GM18868 (cell line): ENCODE measurements at regions not wholly inside any gene's neighbourhood (a gene's known extent, or its start where the extent isn't known, plus 50 kb on each side); places are given as distances from the start of the nearest gene placed in this dataset.
"Not testable (repeated sequence)": the region's sequence is repeated elsewhere in the genome, so short reads cannot be mapped to it uniquely, and the experiment has no call there.

ENCODE experiments used
- ATAC-seq: cut with Tn5 transposase; IDR thresholded peaks from one replicate; pipeline ENCODE4 v1.9.1; 2021; ENCODE audit warnings: mild to moderate bottlenecking, moderate library complexity; ENCODE audit not compliant: unreplicated experiment

GRCh38 chr1:177732178-177732577 is 237.7 kb downstream of the SEC16B start:
- ATAC-seq: no peak

- no peak for ATAC-seq
Measured at GRCh38 chr1:177729646-177730045, 240.2 kb downstream of the SEC16B start.

GRCh38 chr1:177723533-177723932 is 246.3 kb downstream of the SEC16B start:
- no peak for ATAC-seq

GRCh38 chr1:177710696-177711620 is 258.9 kb downstream of the SEC16B start:
- ATAC-seq: no peak

- ATAC-seq: no peak
Measured at GRCh38 chr1:177708406-177708805, 261.5 kb downstream of the SEC16B start.

GRCh38 chr1:177706977-177707376 is 262.9 kb downstream of the SEC16B start:
- no peak for ATAC-seq

- no peak for ATAC-seq
Measured at GRCh38 chr1:177705839-177706238, 264.0 kb downstream of the SEC16B start.

GRCh38 chr1:177703888-177704446 is 265.9 kb downstream of the SEC16B start:
- ATAC-seq: no peak

GRCh38 chr1:177701654-177702353 is 268.1 kb downstream of the SEC16B start:
- ATAC-seq: no peak

- ATAC-seq: no peak
Measured at GRCh38 chr1:177700856-177701255, 269.0 kb downstream of the SEC16B start.

- ATAC-seq: no peak
Measured at GRCh38 chr1:177690996-177691395, 278.9 kb downstream of the SEC16B start.

- ATAC-seq: no peak
Measured at GRCh38 chr1:177687544-177687943, 282.3 kb downstream of the SEC16B start.

GRCh38 chr1:177686933-177687332 is 282.9 kb downstream of the SEC16B start:
- ATAC-seq: no peak

- no peak for ATAC-seq
Measured at GRCh38 chr1:177669161-177669560, 300.7 kb downstream of the SEC16B start.

- ATAC-seq: no peak
Measured at GRCh38 chr1:177665935-177666334, 303.9 kb downstream of the SEC16B start.

GRCh38 chr1:177664742-177665141 is 305.1 kb downstream of the SEC16B start:
- not testable (repeated sequence) for ATAC-seq

- ATAC-seq: no peak
Measured at GRCh38 chr1:177660188-177660587, 309.7 kb downstream of the SEC16B start.

GRCh38 chr1:177659281-177659680 is 310.6 kb downstream of the SEC16B start:
- ATAC-seq: no peak

GRCh38 chr1:177656598-177656997 is 313.3 kb downstream of the SEC16B start:
- ATAC-seq: no peak

GRCh38 chr1:177650947-177651346 is 318.9 kb downstream of the SEC16B start:
- ATAC-seq: no peak

GRCh38 chr1:177648731-177649265 is 321.1 kb downstream of the SEC16B start:
- ATAC-seq: no peak
